HepG2 (cell line): ENCODE measurements at regions not wholly inside any gene's neighbourhood (a gene's known extent, or its start where the extent isn't known, plus 50 kb on each side); places are given as distances from the start of the nearest gene placed in this dataset.
A peak's percentile ranks its signal among the peaks of the same experiment; 100 is the strongest.

Experiments
- CCAR2 ChIP-seq: fragments of 200-400 bp; formaldehyde crosslinking; optimal IDR thresholded peaks from 2 replicates; pipeline ENCODE3; 2018; ENCODE audit warnings: low read depth, mild to moderate bottlenecking, low read length, moderate library complexity
- IKZF5 ChIP-seq: IDR thresholded peaks from 2 replicates; pipeline ENCODE4 v1.6.1; 2018; ENCODE audit warnings: missing genetic modification reagents, mild to moderate bottlenecking, missing compliant biosample characterization
- IRX3 ChIP-seq: sonication (generic); formaldehyde crosslinking; IDR thresholded peaks from 2 replicates; pipeline ENCODE4 v1.8.1; 2023; ENCODE audit warnings: mild to moderate bottlenecking, low read depth, missing genetic modification reagents, borderline replicate concordance
- JUNB ChIP-seq: sonication (generic); formaldehyde crosslinking; IDR thresholded peaks from 2 replicates; pipeline ENCODE4 v1.8.0; 2022; ENCODE audit warnings: missing genetic modification reagents, mild to moderate bottlenecking, borderline replicate concordance
- MAFF ChIP-seq: IDR thresholded peaks from 2 replicates; pipeline ENCODE4 v1.6.1; 2011; ENCODE audit warnings: low read depth, low read length, improper control_type of control experiment
- MEIS1 ChIP-seq: sonication (generic); formaldehyde crosslinking; IDR thresholded peaks from 2 replicates; pipeline ENCODE4 v1.9.0; 2021; ENCODE audit warnings: mild to moderate bottlenecking, missing genetic modification reagents, moderate library complexity, borderline replicate concordance
- SAP130 ChIP-seq: IDR thresholded peaks from 2 replicates; pipeline ENCODE4 v1.6.1; 2016; ENCODE audit warnings: low read depth
- SYNCRIP ChIP-seq: fragments of 200-400 bp; formaldehyde crosslinking; IDR thresholded peaks from 2 replicates; pipeline ENCODE4 v1.6.1; 2018; ENCODE audit warnings: mild to moderate bottlenecking, low read depth, low read length; ENCODE audit not compliant: insufficient read depth
- ZNF10 ChIP-seq: sonication (generic); formaldehyde crosslinking; IDR thresholded peaks from 2 replicates; pipeline ENCODE4 v1.4.0; 2020; ENCODE audit warnings: mild to moderate bottlenecking, low read depth, missing genetic modification reagents, borderline replicate concordance
- ZNF143 ChIP-seq: sonication (generic); formaldehyde crosslinking; IDR thresholded peaks from 2 replicates; pipeline ENCODE4 v1.4.0; 2020; ENCODE audit warnings: missing genetic modification reagents
- ZNF260 ChIP-seq: sonication (generic); formaldehyde crosslinking; IDR thresholded peaks from 2 replicates; pipeline ENCODE4 v1.4.0; 2020; ENCODE audit warnings: missing genetic modification reagents, low read depth, mild to moderate bottlenecking, borderline replicate concordance
- ZNF333 ChIP-seq: sonication (generic); formaldehyde crosslinking; IDR thresholded peaks from 2 replicates; pipeline ENCODE4 v1.4.0; 2020; ENCODE audit warnings: mild to moderate bottlenecking, missing genetic modification reagents, borderline replicate concordance
- ZNF430 ChIP-seq: sonication (generic); formaldehyde crosslinking; IDR thresholded peaks from 2 replicates; pipeline ENCODE4 v1.9.0; 2021; ENCODE audit warnings: mild to moderate bottlenecking, missing genetic modification reagents
- TF ChIP-seq, protein P1 (sequence below): sonication (generic); formaldehyde crosslinking; IDR thresholded peaks from 2 replicates; pipeline ENCODE4 v1.4.0; 2020; ENCODE audit warnings: missing genetic modification reagents
- TF ChIP-seq, protein P2 (sequence below): sonication (generic); formaldehyde crosslinking; IDR thresholded peaks from 2 replicates; pipeline ENCODE4 v1.5.0; 2020; ENCODE audit warnings: mild to moderate bottlenecking, missing genetic modification reagents
- TF ChIP-seq, protein P3 (sequence below): sonication (generic); formaldehyde crosslinking; IDR thresholded peaks from 2 replicates; pipeline ENCODE4 v1.5.0; 2020; ENCODE audit warnings: missing genetic modification reagents, mild to moderate bottlenecking, borderline replicate concordance
- TF ChIP-seq, protein P4 (sequence below): sonication (generic); formaldehyde crosslinking; IDR thresholded peaks from 2 replicates; pipeline ENCODE4 v1.8.0; 2022; ENCODE audit warnings: missing genetic modification reagents, mild to moderate bottlenecking, moderate library complexity, borderline replicate concordance
- TF ChIP-seq, protein P5 (sequence below): sonication (generic); formaldehyde crosslinking; IDR thresholded peaks from 2 replicates; pipeline ENCODE4 v1.4.0; 2020; ENCODE audit warnings: missing genetic modification reagents, borderline replicate concordance

GRCh38 chr3:48088749-48089466 is 72.7 kb upstream of the MAP4 start (continued):
- 0 out of 2 replicates have a peak, but pooled peaks have one; percentile 40 for TF ChIP-seq ZNF333 (CRISPR knock-in tag)
- no peak for TF ChIP-seq SYNCRIP
- no peak for TF ChIP-seq CCAR2
- no peak for TF ChIP-seq JUNB (CRISPR knock-in tag)
- no peak for TF ChIP-seq IRX3 (CRISPR knock-in tag)
- TF ChIP-seq ZNF143, result peak; percentile 58
- TF ChIP-seq, protein P1, sequence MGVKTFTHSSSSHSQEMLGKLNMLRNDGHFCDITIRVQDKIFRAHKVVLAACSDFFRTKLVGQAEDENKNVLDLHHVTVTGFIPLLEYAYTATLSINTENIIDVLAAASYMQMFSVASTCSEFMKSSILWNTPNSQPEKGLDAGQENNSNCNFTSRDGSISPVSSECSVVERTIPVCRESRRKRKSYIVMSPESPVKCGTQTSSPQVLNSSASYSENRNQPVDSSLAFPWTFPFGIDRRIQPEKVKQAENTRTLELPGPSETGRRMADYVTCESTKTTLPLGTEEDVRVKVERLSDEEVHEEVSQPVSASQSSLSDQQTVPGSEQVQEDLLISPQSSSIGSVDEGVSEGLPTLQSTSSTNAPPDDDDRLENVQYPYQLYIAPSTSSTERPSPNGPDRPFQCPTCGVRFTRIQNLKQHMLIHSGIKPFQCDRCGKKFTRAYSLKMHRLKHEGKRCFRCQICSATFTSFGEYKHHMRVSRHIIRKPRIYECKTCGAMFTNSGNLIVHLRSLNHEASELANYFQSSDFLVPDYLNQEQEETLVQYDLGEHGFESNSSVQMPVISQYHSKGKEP (CRISPR knock-in tag), result 0 out of 2 replicates have a peak, but pooled peaks have one; percentile 66
- peak; percentile 81 for TF ChIP-seq ZNF430 (CRISPR knock-in tag)
- no peak for TF ChIP-seq MAFF
- TF ChIP-seq, protein P2, sequence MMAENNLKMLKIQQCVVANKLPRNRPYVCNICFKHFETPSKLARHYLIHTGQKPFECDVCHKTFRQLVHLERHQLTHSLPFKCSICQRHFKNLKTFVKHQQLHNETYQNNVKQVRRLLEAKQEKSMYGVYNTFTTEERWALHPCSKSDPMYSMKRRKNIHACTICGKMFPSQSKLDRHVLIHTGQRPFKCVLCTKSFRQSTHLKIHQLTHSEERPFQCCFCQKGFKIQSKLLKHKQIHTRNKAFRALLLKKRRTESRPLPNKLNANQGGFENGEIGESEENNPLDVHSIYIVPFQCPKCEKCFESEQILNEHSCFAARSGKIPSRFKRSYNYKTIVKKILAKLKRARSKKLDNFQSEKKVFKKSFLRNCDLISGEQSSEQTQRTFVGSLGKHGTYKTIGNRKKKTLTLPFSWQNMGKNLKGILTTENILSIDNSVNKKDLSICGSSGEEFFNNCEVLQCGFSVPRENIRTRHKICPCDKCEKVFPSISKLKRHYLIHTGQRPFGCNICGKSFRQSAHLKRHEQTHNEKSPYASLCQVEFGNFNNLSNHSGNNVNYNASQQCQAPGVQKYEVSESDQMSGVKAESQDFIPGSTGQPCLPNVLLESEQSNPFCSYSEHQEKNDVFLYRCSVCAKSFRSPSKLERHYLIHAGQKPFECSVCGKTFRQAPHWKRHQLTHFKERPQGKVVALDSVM (CRISPR knock-in tag), result peak; percentile 58; the same call in 1 of the 2 replicates
- TF ChIP-seq SAP130 (CRISPR knock-in tag), result peak; percentile 84
- TF ChIP-seq, protein P3, sequence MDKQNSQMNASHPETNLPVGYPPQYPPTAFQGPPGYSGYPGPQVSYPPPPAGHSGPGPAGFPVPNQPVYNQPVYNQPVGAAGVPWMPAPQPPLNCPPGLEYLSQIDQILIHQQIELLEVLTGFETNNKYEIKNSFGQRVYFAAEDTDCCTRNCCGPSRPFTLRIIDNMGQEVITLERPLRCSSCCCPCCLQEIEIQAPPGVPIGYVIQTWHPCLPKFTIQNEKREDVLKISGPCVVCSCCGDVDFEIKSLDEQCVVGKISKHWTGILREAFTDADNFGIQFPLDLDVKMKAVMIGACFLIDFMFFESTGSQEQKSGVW, result no peak; the same call in 1 of the 2 replicates
- TF ChIP-seq, protein P4, sequence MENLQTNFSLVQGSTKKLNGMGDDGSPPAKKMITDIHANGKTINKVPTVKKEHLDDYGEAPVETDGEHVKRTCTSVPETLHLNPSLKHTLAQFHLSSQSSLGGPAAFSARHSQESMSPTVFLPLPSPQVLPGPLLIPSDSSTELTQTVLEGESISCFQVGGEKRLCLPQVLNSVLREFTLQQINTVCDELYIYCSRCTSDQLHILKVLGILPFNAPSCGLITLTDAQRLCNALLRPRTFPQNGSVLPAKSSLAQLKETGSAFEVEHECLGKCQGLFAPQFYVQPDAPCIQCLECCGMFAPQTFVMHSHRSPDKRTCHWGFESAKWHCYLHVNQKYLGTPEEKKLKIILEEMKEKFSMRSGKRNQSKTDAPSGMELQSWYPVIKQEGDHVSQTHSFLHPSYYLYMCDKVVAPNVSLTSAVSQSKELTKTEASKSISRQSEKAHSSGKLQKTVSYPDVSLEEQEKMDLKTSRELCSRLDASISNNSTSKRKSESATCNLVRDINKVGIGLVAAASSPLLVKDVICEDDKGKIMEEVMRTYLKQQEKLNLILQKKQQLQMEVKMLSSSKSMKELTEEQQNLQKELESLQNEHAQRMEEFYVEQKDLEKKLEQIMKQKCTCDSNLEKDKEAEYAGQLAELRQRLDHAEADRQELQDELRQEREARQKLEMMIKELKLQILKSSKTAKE (CRISPR knock-in tag), result peak; percentile 37; the same call in 1 of the 2 replicates
- no peak for TF ChIP-seq ZNF260 (CRISPR knock-in tag)
- peak; percentile 59; the same call in 1 of the 2 replicates for TF ChIP-seq IKZF5 (CRISPR knock-in tag)
- TF ChIP-seq MEIS1, result peak; percentile 66
- TF ChIP-seq, protein P5, sequence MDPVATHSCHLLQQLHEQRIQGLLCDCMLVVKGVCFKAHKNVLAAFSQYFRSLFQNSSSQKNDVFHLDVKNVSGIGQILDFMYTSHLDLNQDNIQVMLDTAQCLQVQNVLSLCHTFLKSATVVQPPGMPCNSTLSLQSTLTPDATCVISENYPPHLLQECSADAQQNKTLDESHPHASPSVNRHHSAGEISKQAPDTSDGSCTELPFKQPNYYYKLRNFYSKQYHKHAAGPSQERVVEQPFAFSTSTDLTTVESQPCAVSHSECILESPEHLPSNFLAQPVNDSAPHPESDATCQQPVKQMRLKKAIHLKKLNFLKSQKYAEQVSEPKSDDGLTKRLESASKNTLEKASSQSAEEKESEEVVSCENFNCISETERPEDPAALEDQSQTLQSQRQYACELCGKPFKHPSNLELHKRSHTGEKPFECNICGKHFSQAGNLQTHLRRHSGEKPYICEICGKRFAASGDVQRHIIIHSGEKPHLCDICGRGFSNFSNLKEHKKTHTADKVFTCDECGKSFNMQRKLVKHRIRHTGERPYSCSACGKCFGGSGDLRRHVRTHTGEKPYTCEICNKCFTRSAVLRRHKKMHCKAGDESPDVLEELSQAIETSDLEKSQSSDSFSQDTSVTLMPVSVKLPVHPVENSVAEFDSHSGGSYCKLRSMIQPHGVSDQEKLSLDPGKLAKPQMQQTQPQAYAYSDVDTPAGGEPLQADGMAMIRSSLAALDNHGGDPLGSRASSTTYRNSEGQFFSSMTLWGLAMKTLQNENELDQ (CRISPR knock-in tag), result no peak
- no peak for TF ChIP-seq ZNF10
